GM18909 (cell line): ENCODE measurements at regions not wholly inside any gene's neighbourhood (a gene's known extent, or its start where the extent isn't known, plus 50 kb on each side); places are given as distances from the start of the nearest gene placed in this dataset.

Experiments
- ATAC-seq: cut with Tn5 transposase; IDR thresholded peaks from one replicate; pipeline ENCODE4 v1.9.1; 2021; ENCODE audit warnings: mild to moderate bottlenecking; ENCODE audit not compliant: unreplicated experiment, poor library complexity

GRCh38 chr4:137226221-137226620 lies 306.1 kb downstream of the PCDH18 start:
- ATAC-seq: no peak

GRCh38 chr4:137213372-137214173 lies 318.7 kb downstream of the PCDH18 start:
- ATAC-seq: no peak

GRCh38 chr4:137212601-137213000 lies 319.7 kb downstream of the PCDH18 start:
- ATAC-seq: no peak

GRCh38 chr4:137209240-137209639 lies 323.1 kb downstream of the PCDH18 start:
- ATAC-seq: no peak

GRCh38 chr4:137206781-137207180 lies 325.5 kb downstream of the PCDH18 start:
- ATAC-seq: no peak

GRCh38 chr4:137203601-137204000 lies 328.7 kb downstream of the PCDH18 start:
- ATAC-seq: no peak

- no peak for ATAC-seq
Observed at GRCh38 chr4:137200322-137200721, 332.0 kb downstream of the PCDH18 start.

GRCh38 chr4:137198791-137199190 lies 333.5 kb downstream of the PCDH18 start:
- no peak for ATAC-seq

GRCh38 chr4:137194670-137195069 lies 337.6 kb downstream of the PCDH18 start:
- ATAC-seq: no peak

- no peak for ATAC-seq
Observed at GRCh38 chr4:137193564-137193963, 338.7 kb downstream of the PCDH18 start.

- no peak for ATAC-seq
Observed at GRCh38 chr4:137181293-137181899, 350.9 kb downstream of the PCDH18 start.

- ATAC-seq: no peak
Observed at GRCh38 chr4:137180349-137180748, 351.9 kb downstream of the PCDH18 start.

GRCh38 chr4:137156807-137157206 lies 375.5 kb downstream of the PCDH18 start:
- ATAC-seq: no peak

- ATAC-seq: no peak
Observed at GRCh38 chr4:137156054-137156453, 376.2 kb downstream of the PCDH18 start.

- no peak for ATAC-seq
Observed at GRCh38 chr4:137131201-137131600, 401.1 kb downstream of the PCDH18 start.

GRCh38 chr4:137129845-137130244 lies 402.4 kb downstream of the PCDH18 start:
- ATAC-seq: no peak

GRCh38 chr4:137129441-137129840 lies 402.9 kb downstream of the PCDH18 start:
- ATAC-seq: no peak

- ATAC-seq: no peak
Observed at GRCh38 chr4:137125011-137125410, 407.3 kb downstream of the PCDH18 start.

GRCh38 chr4:137124278-137124932 lies 407.9 kb downstream of the PCDH18 start:
- ATAC-seq: peak; percentile 82

- no peak for ATAC-seq
Observed at GRCh38 chr4:137122876-137123275, 409.4 kb downstream of the PCDH18 start.

GRCh38 chr4:137116144-137116543 lies 416.1 kb downstream of the PCDH18 start:
- no peak for ATAC-seq
